ENCODE measurements at regions not wholly inside any gene's neighbourhood (a gene's known extent, or its start where the extent isn't known, plus 50 kb on each side); places are given as distances from the start of the nearest gene placed in this dataset.

GRCh38 chr12:27186022-27186839 lies 57.9 kb upstream of the STK38L start:
- Histone ChIP-seq H3K23ac (ENCODE audit: low read length in 2 of 2) (no peak overlapping the region), H2AK5ac (ENCODE audit: low read length, severe bottlenecking) (no peak overlapping the region), H2AFZ (ENCODE audit: low read depth, low read length) (no peak overlapping the region), H2BK5ac (ENCODE audit: low read depth, low read length, poor library complexity, severe bottlenecking) (no peak overlapping the region), H3K4me3 (ENCODE audit: insufficient read depth in 1 of 2, low read depth in 1 of 2, low read length in 2 of 2) (no peak overlapping the region), H3K4ac (ENCODE audit: low read depth in 1 of 2, low read length in 2 of 2) (no peak overlapping the region), H3K18ac (ENCODE audit: low read depth in 1 of 2, low read length in 2 of 2) (peak overlapping the region in 1 of 2 experiments; percentile 12), H3K4me1 (ENCODE audit: control insufficient read depth, insufficient read depth, low read depth, low read length) (peaks cover 6% of the 10 kb centered on the region), H3K27ac (ENCODE audit: low read length, poor library complexity, severe bottlenecking) (no peak overlapping the region), H2BK15ac (ENCODE audit: low read depth, poor library complexity, severe bottlenecking) (no peak overlapping the region), H3K27me3 (ENCODE audit: control insufficient read depth in 1 of 2, insufficient read depth in 1 of 2, low read length in 2 of 2) (no peaks in the 10 kb centered on the region), H2BK12ac (ENCODE audit: low read length in 2 of 2) (peak overlapping the region; percentile 24 to 75), H3K79me1 (replicated peaks; ENCODE audit: low read length, poor library complexity, severe bottlenecking) (no peaks in the 10 kb centered on the region), H2BK120ac (ENCODE audit: low read depth, low read length) (no peak overlapping the region), H3K36me3 (ENCODE audit: control insufficient read depth in 1 of 2, insufficient read depth in 2 of 2, low read depth in 1 of 2, low read length in 2 of 2) (no peaks in the 10 kb centered on the region), H3K9ac (ENCODE audit: low read length) (peak overlapping the region; percentile 20), H3K14ac (ENCODE audit: low read length in 2 of 2) (no peak overlapping the region), H4K91ac (ENCODE audit: low read length) (no peak overlapping the region), H3K9me3 (ENCODE audit: control insufficient read depth, low read length) (no peaks in the 10 kb centered on the region), H3K4me2 (ENCODE audit: low read length, poor library complexity, severe bottlenecking) (no peak overlapping the region), H4K8ac (ENCODE audit: low read length) (no peak overlapping the region)
- WGBS: 94% methylated on average over 4 of the region's 6 CpGs
- peak; percentile 51 for DNase-seq

DNA sequence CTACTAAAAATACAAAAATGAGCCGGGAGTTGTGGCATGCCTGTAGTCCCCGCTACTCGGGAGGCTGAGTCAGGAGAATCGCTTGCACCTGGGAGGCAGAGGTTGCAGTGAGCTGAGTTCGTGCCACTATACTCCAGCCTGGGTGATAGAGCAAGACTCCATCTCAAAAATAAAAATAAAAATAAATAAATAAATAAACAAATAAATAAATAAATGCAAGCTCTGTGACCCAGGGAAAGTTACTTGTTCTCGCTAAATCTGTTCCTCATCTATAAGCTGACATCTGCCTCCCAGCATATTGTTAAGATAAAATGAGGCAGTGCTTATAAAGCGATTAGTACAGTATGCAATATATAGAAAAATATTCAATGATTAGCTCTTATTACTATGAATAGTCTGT lies 56.4 kb upstream of the STK38L start:
- H3K79me1 ChIP-seq (replicated peaks; ENCODE audit: low read length, poor library complexity, severe bottlenecking): no peaks in the 10 kb centered on the region
- H3K4ac ChIP-seq (ENCODE audit: low read depth in 1 of 2, low read length in 2 of 2): no peak overlapping the region
- DNase-seq: no peak
- H3K9me3 ChIP-seq (ENCODE audit: control insufficient read depth, low read length): no peaks in the 10 kb centered on the region
- no peak overlapping the region for H3K4me2 ChIP-seq (ENCODE audit: low read length, poor library complexity, severe bottlenecking)
- no peak overlapping the region for H2BK5ac ChIP-seq (ENCODE audit: low read depth, low read length, poor library complexity, severe bottlenecking)
- H2AFZ ChIP-seq (ENCODE audit: low read depth, low read length): no peak overlapping the region
- no peak overlapping the region for H4K8ac ChIP-seq (ENCODE audit: low read length)
- no peak overlapping the region for H3K9ac ChIP-seq (ENCODE audit: low read length)
- H3K4me3 ChIP-seq (ENCODE audit: insufficient read depth in 1 of 2, low read depth in 1 of 2, low read length in 2 of 2): no peak overlapping the region
- no peaks in the 10 kb centered on the region for H3K36me3 ChIP-seq (ENCODE audit: control insufficient read depth in 1 of 2, insufficient read depth in 2 of 2, low read depth in 1 of 2, low read length in 2 of 2)
- H2BK120ac ChIP-seq (ENCODE audit: low read depth, low read length): no peak overlapping the region
- peaks cover 6% of the 10 kb centered on the region for H3K4me1 ChIP-seq (ENCODE audit: control insufficient read depth, insufficient read depth, low read depth, low read length)
- H3K27ac ChIP-seq (ENCODE audit: low read length, poor library complexity, severe bottlenecking): no peak overlapping the region
- no peak overlapping the region for H3K23ac ChIP-seq (ENCODE audit: low read length in 2 of 2)
- H2AK5ac ChIP-seq (ENCODE audit: low read length, severe bottlenecking): no peak overlapping the region
- H2BK12ac ChIP-seq (ENCODE audit: low read length in 2 of 2): no peak overlapping the region
- 98% methylated on average over 5 of the region's 7 CpGs for WGBS
- H2BK15ac ChIP-seq (ENCODE audit: low read depth, poor library complexity, severe bottlenecking): no peak overlapping the region
- H3K27me3 ChIP-seq (ENCODE audit: control insufficient read depth in 1 of 2, insufficient read depth in 1 of 2, low read length in 2 of 2): no peaks in the 10 kb centered on the region
- no peak overlapping the region for H3K14ac ChIP-seq (ENCODE audit: low read length in 2 of 2)
- no peak overlapping the region for H3K18ac ChIP-seq (ENCODE audit: low read depth in 1 of 2, low read length in 2 of 2)
- no peak overlapping the region for H4K91ac ChIP-seq (ENCODE audit: low read length)

- Histone ChIP-seq H3K27ac (ENCODE audit: low read length, poor library complexity, severe bottlenecking) (peak overlapping the region; percentile 4), H3K4me1 (ENCODE audit: control insufficient read depth, insufficient read depth, low read depth, low read length) (peaks cover 4% of the 10 kb centered on the region), H2AFZ (ENCODE audit: low read depth, low read length) (no peak overlapping the region), H3K36me3 (ENCODE audit: control insufficient read depth in 1 of 2, insufficient read depth in 2 of 2, low read depth in 1 of 2, low read length in 2 of 2) (no peaks in the 10 kb centered on the region), H3K14ac (ENCODE audit: low read length in 2 of 2) (no peak overlapping the region), H3K18ac (ENCODE audit: low read depth in 1 of 2, low read length in 2 of 2) (no peak overlapping the region), H4K8ac (ENCODE audit: low read length) (no peak overlapping the region), H2AK5ac (ENCODE audit: low read length, severe bottlenecking) (no peak overlapping the region), H2BK5ac (ENCODE audit: low read depth, low read length, poor library complexity, severe bottlenecking) (no peak overlapping the region), H2BK15ac (ENCODE audit: low read depth, poor library complexity, severe bottlenecking) (no peak overlapping the region), H2BK12ac (ENCODE audit: low read length in 2 of 2) (no peak overlapping the region), H3K79me1 (replicated peaks; ENCODE audit: low read length, poor library complexity, severe bottlenecking) (no peaks in the 10 kb centered on the region), H4K91ac (ENCODE audit: low read length) (no peak overlapping the region), H3K9me3 (ENCODE audit: control insufficient read depth, low read length) (no peaks in the 10 kb centered on the region), H2BK120ac (ENCODE audit: low read depth, low read length) (no peak overlapping the region), H3K4ac (ENCODE audit: low read depth in 1 of 2, low read length in 2 of 2) (no peak overlapping the region), H3K23ac (ENCODE audit: low read length in 2 of 2) (no peak overlapping the region), H3K4me3 (ENCODE audit: insufficient read depth in 1 of 2, low read depth in 1 of 2, low read length in 2 of 2) (no peak overlapping the region), H3K4me2 (ENCODE audit: low read length, poor library complexity, severe bottlenecking) (no peak overlapping the region), H3K9ac (ENCODE audit: low read length) (no peak overlapping the region), H3K27me3 (ENCODE audit: control insufficient read depth in 1 of 2, insufficient read depth in 1 of 2, low read length in 2 of 2) (no peaks in the 10 kb centered on the region)
- peak; percentile 33 for DNase-seq
- WGBS: 58% methylated on average over 1 of the region's 2 CpGs
Measured at GRCh38 chr12:27190761-27191160, 53.3 kb upstream of the STK38L start.

GRCh38 chr12:27191531-27191930 lies 52.6 kb upstream of the STK38L start:
- Histone ChIP-seq H2BK12ac (ENCODE audit: low read length in 2 of 2) (peak overlapping the region in 1 of 2 experiments; percentile 75), H3K4me1 (ENCODE audit: control insufficient read depth, insufficient read depth, low read depth, low read length) (peaks cover 1% of the 10 kb centered on the region), H3K18ac (ENCODE audit: low read depth in 1 of 2, low read length in 2 of 2) (peak overlapping the region in 1 of 2 experiments; percentile 33), H3K79me1 (replicated peaks; ENCODE audit: low read length, poor library complexity, severe bottlenecking) (no peaks in the 10 kb centered on the region), H3K4me2 (ENCODE audit: low read length, poor library complexity, severe bottlenecking) (no peak overlapping the region), H3K9me3 (ENCODE audit: control insufficient read depth, low read length) (no peaks in the 10 kb centered on the region), H4K91ac (ENCODE audit: low read length) (no peak overlapping the region), H2BK15ac (ENCODE audit: low read depth, poor library complexity, severe bottlenecking) (no peak overlapping the region), H3K14ac (ENCODE audit: low read length in 2 of 2) (no peak overlapping the region), H3K36me3 (ENCODE audit: control insufficient read depth in 1 of 2, insufficient read depth in 2 of 2, low read depth in 1 of 2, low read length in 2 of 2) (no peaks in the 10 kb centered on the region), H3K27ac (ENCODE audit: low read length, poor library complexity, severe bottlenecking) (no peak overlapping the region), H2AK5ac (ENCODE audit: low read length, severe bottlenecking) (no peak overlapping the region), H4K8ac (ENCODE audit: low read length) (no peak overlapping the region), H2BK5ac (ENCODE audit: low read depth, low read length, poor library complexity, severe bottlenecking) (no peak overlapping the region), H3K4ac (ENCODE audit: low read depth in 1 of 2, low read length in 2 of 2) (no peak overlapping the region), H2BK120ac (ENCODE audit: low read depth, low read length) (no peak overlapping the region), H3K9ac (ENCODE audit: low read length) (no peak overlapping the region), H2AFZ (ENCODE audit: low read depth, low read length) (no peak overlapping the region), H3K23ac (ENCODE audit: low read length in 2 of 2) (no peak overlapping the region), H3K27me3 (ENCODE audit: control insufficient read depth in 1 of 2, insufficient read depth in 1 of 2, low read length in 2 of 2) (no peaks in the 10 kb centered on the region), H3K4me3 (ENCODE audit: insufficient read depth in 1 of 2, low read depth in 1 of 2, low read length in 2 of 2) (no peak overlapping the region)
- 94% methylated on average over 2 of the region's 2 CpGs for WGBS
- DNase-seq: peak; percentile 41

Measured in mesenchymal stem cell (in vitro differentiated cells and primary cell).